Type B pancreatic cell (in vitro differentiated cells): ENCODE measurements at regions not wholly inside any gene's neighbourhood (a gene's known extent, or its start where the extent isn't known, plus 50 kb on each side); places are given as distances from the start of the nearest gene placed in this dataset.

Source experiments
- DNase-seq: peaks from one replicate; pipeline ENCODE4 v3.0.0; 2021; ENCODE audit warnings: mixed read lengths; ENCODE audit not compliant: unreplicated experiment; ENCODE audit errors: extremely low spot score
- H3K27ac Mint-ChIP-seq: 2 replicates; pipeline ENCODE4 v1.8.0; 2021; ENCODE audit warnings: mild to moderate bottlenecking, mixed read lengths
- H3K27me3 Mint-ChIP-seq: 2 replicates; pipeline ENCODE4 v1.8.0; 2021; ENCODE audit warnings: mixed read lengths
- H3K36me3 Mint-ChIP-seq: 2 replicates; pipeline ENCODE4 v1.8.0; 2021; ENCODE audit warnings: mixed read lengths
- H3K4me1 Mint-ChIP-seq: one replicate; pipeline ENCODE4 v1.8.0; 2021; ENCODE audit warnings: mixed read lengths; ENCODE audit not compliant: unreplicated experiment
- H3K4me3 Mint-ChIP-seq: 2 replicates; pipeline ENCODE4 v1.8.0; 2021; ENCODE audit warnings: mild to moderate bottlenecking, mixed read lengths
- H3K9me3 Mint-ChIP-seq: 2 replicates; pipeline ENCODE4 v1.8.0; 2021; ENCODE audit warnings: mixed read lengths
- TF ChIP-seq, protein P1 (sequence below): fragments of 200-600 bp; sonication (generic); conservative IDR thresholded peaks from 2 replicates; pipeline ENCODE4 v1.5.0; 2021; ENCODE audit warnings: antibody characterized with exemption, mild to moderate bottlenecking

GRCh38 chr22:49134076-49134475 lies 693.6 kb downstream of the BRD1 start:
- no peak for DNase-seq
- TF ChIP-seq, protein P1, sequence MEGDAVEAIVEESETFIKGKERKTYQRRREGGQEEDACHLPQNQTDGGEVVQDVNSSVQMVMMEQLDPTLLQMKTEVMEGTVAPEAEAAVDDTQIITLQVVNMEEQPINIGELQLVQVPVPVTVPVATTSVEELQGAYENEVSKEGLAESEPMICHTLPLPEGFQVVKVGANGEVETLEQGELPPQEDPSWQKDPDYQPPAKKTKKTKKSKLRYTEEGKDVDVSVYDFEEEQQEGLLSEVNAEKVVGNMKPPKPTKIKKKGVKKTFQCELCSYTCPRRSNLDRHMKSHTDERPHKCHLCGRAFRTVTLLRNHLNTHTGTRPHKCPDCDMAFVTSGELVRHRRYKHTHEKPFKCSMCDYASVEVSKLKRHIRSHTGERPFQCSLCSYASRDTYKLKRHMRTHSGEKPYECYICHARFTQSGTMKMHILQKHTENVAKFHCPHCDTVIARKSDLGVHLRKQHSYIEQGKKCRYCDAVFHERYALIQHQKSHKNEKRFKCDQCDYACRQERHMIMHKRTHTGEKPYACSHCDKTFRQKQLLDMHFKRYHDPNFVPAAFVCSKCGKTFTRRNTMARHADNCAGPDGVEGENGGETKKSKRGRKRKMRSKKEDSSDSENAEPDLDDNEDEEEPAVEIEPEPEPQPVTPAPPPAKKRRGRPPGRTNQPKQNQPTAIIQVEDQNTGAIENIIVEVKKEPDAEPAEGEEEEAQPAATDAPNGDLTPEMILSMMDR, result no peak
- Mint-ChIP-seq H3K27me3 (peaks cover 22% of the 10 kb centered on the region), H3K4me1 (no peaks in the 10 kb centered on the region), H3K36me3 (peaks cover 4% of the 10 kb centered on the region), H3K27ac (no peak overlapping the region), H3K4me3 (no peak overlapping the region), H3K9me3 (no peaks in the 10 kb centered on the region)

- no peak overlapping the region for H3K27ac Mint-ChIP-seq
- TF ChIP-seq, protein P1, result no peak
Measured at GRCh38 chr22:49133541-49133940, 694.1 kb downstream of the BRD1 start.

GRCh38 chr22:49132009-49132408 lies 695.7 kb downstream of the BRD1 start:
- DNase-seq, result no peak

More at GRCh38 chr22:49133541-49133940, 694.1 kb downstream of the BRD1 start:
- H3K27me3 Mint-ChIP-seq, result peaks cover 25% of the 10 kb centered on the region
- no peak overlapping the region for H3K4me3 Mint-ChIP-seq
- H3K9me3 Mint-ChIP-seq, result no peaks in the 10 kb centered on the region
- no peaks in the 10 kb centered on the region for H3K4me1 Mint-ChIP-seq
- DNase-seq, result no peak
- H3K36me3 Mint-ChIP-seq, result peaks cover 4% of the 10 kb centered on the region

DNA sequence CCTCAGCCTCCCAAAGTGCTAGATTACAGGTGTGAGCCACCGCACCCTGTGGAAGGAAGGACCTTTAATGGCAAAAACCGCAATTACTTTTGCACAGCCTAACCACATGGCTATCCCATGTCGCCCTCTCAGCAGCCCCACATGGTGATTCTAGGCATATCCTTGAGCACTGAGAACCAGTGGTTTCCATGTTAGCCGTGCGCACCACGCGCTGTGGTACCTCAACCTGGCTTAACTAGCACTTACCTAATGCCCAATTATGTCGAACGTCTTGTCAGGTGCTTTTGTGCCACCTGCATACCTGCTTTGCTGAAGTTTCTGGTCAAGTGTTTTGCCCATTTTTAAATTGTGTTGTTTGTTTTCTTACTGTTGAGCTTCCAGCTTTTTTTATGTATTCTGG lies 697.9 kb downstream of the BRD1 start:
- Mint-ChIP-seq H3K27me3 (peaks cover 23% of the 10 kb centered on the region), H3K4me1 (peaks cover 4% of the 10 kb centered on the region), H3K9me3 (no peaks in the 10 kb centered on the region), H3K4me3 (no peak overlapping the region), H3K36me3 (peaks cover 4% of the 10 kb centered on the region), H3K27ac (no peak overlapping the region)
- no peak for DNase-seq
- TF ChIP-seq, protein P1, result no peak

More at GRCh38 chr22:49132009-49132408, 695.7 kb downstream of the BRD1 start:
- TF ChIP-seq, protein P1, result no peak
- Mint-ChIP-seq H3K9me3 (no peaks in the 10 kb centered on the region), H3K27ac (no peak overlapping the region), H3K27me3 (peaks cover 23% of the 10 kb centered on the region), H3K4me1 (no peaks in the 10 kb centered on the region), H3K4me3 (no peak overlapping the region), H3K36me3 (peaks cover 4% of the 10 kb centered on the region)

DNA sequence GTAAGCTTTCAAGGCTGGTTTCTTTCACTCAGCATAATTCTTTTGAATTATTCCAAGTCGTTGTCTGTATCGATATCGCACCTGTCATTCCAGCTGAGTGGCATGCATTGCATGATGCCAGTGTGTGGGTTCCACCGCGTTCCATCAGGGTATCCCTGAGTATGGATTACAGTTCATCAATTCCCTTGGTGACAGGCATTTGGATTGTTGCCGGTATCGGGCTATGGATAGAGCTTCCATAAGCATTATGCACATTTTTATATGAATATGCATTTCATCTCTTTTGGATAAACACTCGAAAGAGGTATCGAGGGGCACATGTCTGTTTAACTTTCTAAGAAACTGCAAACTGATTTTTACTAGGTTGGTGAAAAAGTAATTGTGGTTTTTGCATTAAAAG lies 698.8 kb downstream of the BRD1 start:
- H3K4me1 Mint-ChIP-seq, result peaks cover 4% of the 10 kb centered on the region
- H3K9me3 Mint-ChIP-seq, result no peaks in the 10 kb centered on the region
- DNase-seq, result no peak
- no peak overlapping the region for H3K4me3 Mint-ChIP-seq
- TF ChIP-seq, protein P1, result no peak
- H3K27ac Mint-ChIP-seq, result no peak overlapping the region
- peaks cover 4% of the 10 kb centered on the region for H3K36me3 Mint-ChIP-seq
- peaks cover 27% of the 10 kb centered on the region for H3K27me3 Mint-ChIP-seq

- Mint-ChIP-seq H3K4me3 (no peak overlapping the region), H3K9me3 (no peaks in the 10 kb centered on the region), H3K27me3 (peaks cover 40% of the 10 kb centered on the region), H3K4me1 (peaks cover 4% of the 10 kb centered on the region), H3K27ac (no peak overlapping the region), H3K36me3 (no peaks in the 10 kb centered on the region)
- TF ChIP-seq, protein P1, result no peak
- no peak for DNase-seq
Measured at GRCh38 chr22:49124608-49125007, 703.1 kb downstream of the BRD1 start.
